ENCODE measurements at regions not wholly inside any gene's neighbourhood (a gene's known extent, or its start where the extent isn't known, plus 50 kb on each side); places are given as distances from the start of the nearest gene placed in this dataset.

DNA sequence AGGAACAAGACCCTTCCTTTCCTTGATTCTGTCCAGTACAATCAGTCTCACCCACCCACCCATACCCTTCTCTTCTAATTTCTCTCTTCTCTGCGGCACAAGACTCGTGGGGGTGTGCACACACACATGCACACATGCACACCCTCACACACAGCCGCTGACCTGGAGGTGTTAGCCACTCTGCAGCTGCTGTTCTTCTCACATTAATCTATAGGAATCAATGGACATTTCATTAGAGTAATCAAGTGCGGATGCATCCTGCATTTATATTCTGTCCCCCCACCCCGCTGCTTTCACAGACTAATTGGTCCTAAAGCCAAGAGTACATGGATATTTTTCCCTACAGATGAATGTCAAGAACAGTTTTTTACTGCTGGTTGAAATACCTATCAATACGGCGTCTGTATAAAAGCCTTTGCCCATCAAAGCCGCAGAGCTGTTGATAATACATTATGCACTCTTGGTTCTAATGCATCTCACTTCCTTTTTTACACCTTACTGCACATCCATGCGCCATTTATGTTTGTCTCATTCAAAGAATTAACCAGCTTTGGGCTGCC, 186.5 kb upstream of the ONECUT1 start:
- no peak for DNase-seq (ENCODE audit: low spot score)
- intact Hi-C loops (cut with DNase I): no loop called here

DNA sequence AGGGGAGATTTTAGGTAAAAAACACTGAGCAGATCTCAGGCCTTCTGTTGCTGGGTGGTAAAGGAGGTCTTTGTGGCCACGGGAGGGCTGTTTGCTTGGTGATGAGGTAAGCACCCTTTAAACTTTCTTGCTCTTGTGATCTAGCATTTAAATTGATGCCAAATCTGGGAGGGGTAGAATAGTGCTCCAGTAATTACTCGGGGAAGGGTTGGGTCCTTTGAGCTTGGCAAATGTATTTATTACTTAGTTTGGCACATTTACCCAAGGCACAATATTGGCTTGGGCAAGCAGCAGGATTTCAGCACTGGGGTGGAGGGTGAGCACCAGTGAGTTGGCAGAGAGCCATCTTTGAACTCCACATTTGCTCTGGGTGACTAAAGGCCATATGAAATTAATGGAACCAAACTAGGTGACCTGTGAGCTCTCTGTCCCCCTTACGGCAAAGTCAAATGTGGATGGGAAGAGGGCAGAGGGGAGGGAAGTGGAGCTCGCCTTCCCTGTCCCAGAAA, 185.9 kb upstream of the ONECUT1 start:
- intact Hi-C loops (cut with DNase I): no loop called here

GRCh38 chr15:52963865-52964264, 173.7 kb upstream of the ONECUT1 start:
- DNase-seq (ENCODE audit: low spot score): no peak
- intact Hi-C loops (cut with DNase I): no loop called here

More for the DNA sequence above, 185.9 kb upstream of the ONECUT1 start:
- no peak for DNase-seq (ENCODE audit: low spot score)

GRCh38 chr15:52960283-52960682, 170.1 kb upstream of the ONECUT1 start:
- intact Hi-C loops (cut with DNase I): no loop called here
- DNase-seq (ENCODE audit: low spot score): no peak

GRCh38 chr15:52943746-52944145, 153.6 kb upstream of the ONECUT1 start:
- intact Hi-C loops (cut with DNase I): no loop called here
- DNase-seq (ENCODE audit: low spot score): no peak

- intact Hi-C loops (cut with DNase I): no loop called here
- DNase-seq (ENCODE audit: low spot score): no peak
Measured at GRCh38 chr15:52936489-52936888, 146.4 kb upstream of the ONECUT1 start.

GRCh38 chr15:52925130-52925529, 135.0 kb upstream of the ONECUT1 start:
- no peak for DNase-seq (ENCODE audit: low spot score)
- intact Hi-C loops (cut with DNase I): no loop called here

DNA sequence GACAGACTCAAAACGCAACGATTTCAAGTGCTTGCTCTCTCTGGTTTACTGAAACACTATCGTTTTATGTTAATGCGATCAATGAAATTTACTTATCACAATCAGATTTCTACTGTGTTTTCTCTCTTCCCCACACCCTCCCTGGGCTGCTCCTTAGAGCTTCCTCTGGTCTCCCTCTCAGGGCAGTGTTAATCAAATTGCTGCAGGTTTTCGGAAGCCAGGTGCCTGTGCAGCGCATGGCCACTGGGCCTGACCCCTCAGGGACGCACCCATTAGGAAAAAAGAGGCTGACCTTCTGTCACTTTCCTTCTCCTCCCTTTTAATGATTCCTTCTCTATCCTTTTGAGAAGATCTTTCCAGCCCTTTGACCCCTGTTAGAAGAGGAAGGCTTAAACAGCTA, 134.5 kb upstream of the ONECUT1 start:
- no peak for DNase-seq (ENCODE audit: low spot score)
- intact Hi-C loops (cut with DNase I): no loop called here

DNA sequence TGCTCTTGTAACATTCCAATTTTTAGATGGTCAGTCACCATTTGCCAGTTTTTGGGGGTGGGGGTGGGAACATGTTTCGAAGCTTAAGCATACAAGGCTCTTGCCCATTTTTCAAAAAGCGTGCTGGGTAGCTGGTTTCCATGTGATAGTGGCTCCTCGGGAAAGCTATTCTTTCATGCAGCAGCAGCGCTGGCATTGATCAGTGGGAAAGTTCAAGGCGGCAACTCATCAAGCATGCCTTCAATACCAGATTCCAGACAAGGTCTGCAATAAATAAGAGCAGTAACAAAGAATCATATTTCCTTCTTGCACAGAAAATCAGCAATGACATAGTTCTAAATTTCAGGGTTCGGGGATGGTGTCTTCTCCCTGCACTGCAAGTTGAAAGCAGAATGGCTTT, 133.5 kb upstream of the ONECUT1 start:
- intact Hi-C loops (cut with DNase I): no loop called here
- no peak for DNase-seq (ENCODE audit: low spot score)

DNA sequence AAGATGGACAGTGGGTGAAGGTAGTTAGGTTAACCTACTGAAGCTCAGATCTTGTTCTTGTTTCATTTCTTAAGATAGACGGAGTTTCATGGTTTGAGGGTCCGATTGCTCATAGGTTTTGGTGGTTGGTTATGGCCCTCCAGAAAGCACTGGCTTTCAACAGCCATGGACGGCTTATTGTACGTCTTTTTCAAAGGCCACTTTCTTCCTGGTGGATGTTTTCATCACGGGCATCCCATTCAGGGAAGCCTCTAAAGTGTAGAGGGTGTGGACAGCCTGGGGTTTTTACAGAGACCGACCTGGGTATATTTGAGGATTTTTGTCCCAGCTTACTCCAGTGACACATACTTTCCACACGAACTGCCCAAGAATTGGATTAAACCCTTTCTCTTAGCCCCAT, 132.7 kb upstream of the ONECUT1 start:
- intact Hi-C loops (cut with DNase I): no loop called here
- DNase-seq (ENCODE audit: low spot score): no peak

- no peak for DNase-seq (ENCODE audit: low spot score)
- intact Hi-C loops (cut with DNase I): no loop called here
Measured at GRCh38 chr15:52912172-52912571, 122.0 kb upstream of the ONECUT1 start.

- no peak for DNase-seq (ENCODE audit: low spot score)
- intact Hi-C loops (cut with DNase I): no loop called here
Measured at GRCh38 chr15:52893338-52893737, 103.2 kb upstream of the ONECUT1 start.

DNA sequence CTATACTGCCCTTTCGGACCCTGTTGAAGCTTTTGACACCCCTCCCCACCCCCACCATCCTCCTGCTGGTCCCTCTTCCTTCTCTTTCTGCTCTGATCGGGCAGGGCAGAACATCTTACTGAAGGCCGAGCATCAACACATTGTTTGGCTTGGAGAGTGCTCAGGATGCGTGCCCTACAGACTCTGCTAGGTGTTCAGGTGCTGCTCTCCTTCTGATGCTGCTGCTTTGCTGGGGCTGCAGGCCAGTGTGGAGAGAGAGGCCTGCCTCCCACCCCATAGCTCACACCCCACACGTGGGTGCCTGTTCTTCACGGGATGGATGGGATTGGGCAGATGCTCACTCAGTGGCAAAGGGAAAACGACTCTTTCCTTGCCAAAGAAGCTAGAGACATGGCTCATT, 89.8 kb upstream of the ONECUT1 start:
- no peak for DNase-seq (ENCODE audit: low spot score)
- intact Hi-C loops (cut with DNase I): no loop called here

- intact Hi-C loops (cut with DNase I): no loop called here
- no peak for DNase-seq (ENCODE audit: low spot score)
Measured at GRCh38 chr15:52879145-52879544, 89.0 kb upstream of the ONECUT1 start.

- no peak for DNase-seq (ENCODE audit: low spot score)
- intact Hi-C loops (cut with DNase I): no loop called here
Measured at GRCh38 chr15:52876991-52877663, 87.0 kb upstream of the ONECUT1 start.

DNA sequence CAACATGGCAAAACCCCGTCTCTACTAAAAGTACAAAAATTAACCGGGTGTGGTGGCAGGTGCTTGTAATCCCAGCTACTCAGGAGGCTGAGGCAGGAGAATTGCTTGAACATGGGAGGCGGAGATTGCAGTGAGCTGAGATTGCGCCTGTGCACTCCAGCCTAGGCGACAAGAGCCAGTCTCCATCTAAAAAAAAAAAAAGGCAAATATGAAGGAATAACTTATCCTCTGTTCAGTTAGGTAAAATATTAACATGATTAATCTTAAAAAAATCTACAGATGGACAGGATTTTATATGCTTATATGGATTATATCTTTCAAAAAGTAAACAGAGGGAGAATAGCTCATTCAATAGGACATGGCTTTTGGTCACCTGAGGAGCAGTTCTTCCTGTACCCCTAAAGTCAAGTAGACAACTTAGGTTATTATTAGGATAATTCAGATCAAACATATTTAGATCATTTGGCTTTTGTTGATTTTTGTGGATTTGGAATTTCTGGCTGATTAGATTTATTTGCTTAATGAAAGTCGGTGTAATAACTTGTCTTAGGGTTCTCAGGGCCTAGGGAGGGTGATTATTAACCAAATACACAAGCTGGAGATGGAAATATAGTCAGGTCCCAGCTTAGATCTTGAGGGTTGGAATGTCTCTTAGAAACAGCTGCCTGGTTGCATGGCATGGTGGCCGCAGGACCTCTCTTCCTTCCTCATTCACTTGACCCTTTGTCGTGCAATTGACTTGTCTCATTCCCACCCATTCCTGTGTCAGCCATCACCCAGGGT, 82.1 kb upstream of the ONECUT1 start:
- intact Hi-C loops (cut with DNase I): no loop called here

GRCh38 chr15:52870015-52870414, 79.9 kb upstream of the ONECUT1 start:
- intact Hi-C loops (cut with DNase I): no loop called here
- no peak for DNase-seq (ENCODE audit: low spot score)

More for the DNA sequence above, 82.1 kb upstream of the ONECUT1 start:
- DNase-seq (ENCODE audit: low spot score): no peak

DNA sequence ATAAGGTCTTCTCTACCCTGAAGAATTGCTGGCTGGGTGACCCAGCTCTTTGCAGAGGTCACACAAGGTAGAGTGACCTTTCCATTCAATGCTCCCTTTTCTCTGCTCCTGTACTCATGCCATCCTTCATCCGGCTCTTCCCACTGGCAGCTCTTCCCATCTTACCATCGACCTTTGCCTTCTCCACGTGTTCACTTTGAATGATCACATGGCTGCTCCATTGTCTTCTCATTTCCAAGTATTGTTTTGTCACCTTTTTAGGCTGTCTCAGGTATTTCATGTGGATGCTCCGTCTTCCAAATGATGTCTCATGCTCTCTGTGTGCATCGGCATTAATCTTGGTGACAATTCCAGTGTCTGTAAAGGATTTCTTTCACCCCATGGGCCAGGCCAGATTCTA, 76.6 kb upstream of the ONECUT1 start:
- DNase-seq (ENCODE audit: low spot score): no peak
- intact Hi-C loops (cut with DNase I): no loop called here

GRCh38 chr15:52862677-52863076, 72.5 kb upstream of the ONECUT1 start:
- intact Hi-C loops (cut with DNase I): no loop called here

DNA sequence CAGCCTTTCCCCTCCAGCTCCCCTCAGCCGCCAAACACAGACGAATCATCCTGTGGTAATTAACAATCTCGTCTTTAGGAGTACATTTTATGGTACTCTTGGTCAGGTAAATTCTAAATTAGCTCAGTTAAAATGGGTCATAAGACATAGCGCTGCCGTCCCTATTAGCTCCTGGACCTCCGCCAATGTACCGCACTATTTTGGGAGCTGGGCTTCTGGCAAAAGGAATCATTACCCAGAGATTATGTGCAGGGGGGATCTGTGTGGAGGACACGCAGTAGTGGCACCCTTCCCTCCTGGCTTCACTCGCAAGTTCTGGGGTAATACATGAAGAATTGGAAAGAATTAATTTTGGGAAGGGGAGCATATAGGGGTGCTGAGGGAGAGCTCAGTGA, 68.6 kb upstream of the ONECUT1 start:
- no peak for DNase-seq (ENCODE audit: low spot score)
- intact Hi-C loops (cut with DNase I): no loop called here

More at GRCh38 chr15:52862677-52863076, 72.5 kb upstream of the ONECUT1 start:
- DNase-seq (ENCODE audit: low spot score): no peak
